ENCODE measurements at regions not wholly inside any gene's neighbourhood (a gene's known extent, or its start where the extent isn't known, plus 50 kb on each side); places are given as distances from the start of the nearest gene placed in this dataset.

GRCh38 chr7:17495655-17496394 is 197.4 kb downstream of the AHR start:
- TF ChIP-seq TAF1 (IDR thresholded peaks at IDR 0.05; ENCODE audit: low read depth) (no peak), SMC3 (conservative IDR thresholded peaks at IDR 0.05; ENCODE audit: poor library complexity) (no peak)
- Histone ChIP-seq H3K9me2 (ENCODE audit: insufficient read depth, low read length) (no peaks in the 10 kb centered on the region), H3K9me3 (ENCODE audit: low read length) (no peaks in the 10 kb centered on the region), H4K20me1 (ENCODE audit: insufficient read depth) (no peaks in the 10 kb centered on the region), H3K4me2 (ENCODE audit: low read length) (no peak overlapping the region), H3F3A (ENCODE audit: insufficient read depth, low read length, poor library complexity, severe bottlenecking) (no peaks in the 10 kb centered on the region), H3K79me2 (replicated peaks; ENCODE audit: insufficient read depth, low read length) (no peaks in the 10 kb centered on the region), H3K27me3 (ENCODE audit: insufficient read depth, low read depth, low read length) (no peaks in the 10 kb centered on the region), H3K4me3 (ENCODE audit: low read length) (no peak overlapping the region), H3K27ac (ENCODE audit: low read length) (no peak overlapping the region), H3K9ac (ENCODE audit: low read length) (no peak overlapping the region), H2AFZ (ENCODE audit: low read depth, low read length) (no peak overlapping the region), H3K36me3 (ENCODE audit: insufficient read depth, low read length) (no peaks in the 10 kb centered on the region)

GRCh38 chr7:17497136-17497535 is 198.7 kb downstream of the AHR start:
- no peaks in the 10 kb centered on the region for H3F3A ChIP-seq (ENCODE audit: insufficient read depth, low read length, poor library complexity, severe bottlenecking)
- no peak overlapping the region for H3K9ac ChIP-seq (ENCODE audit: low read length)
- H3K27ac ChIP-seq (ENCODE audit: low read length) = no peak overlapping the region
- no peak overlapping the region for H3K4me3 ChIP-seq (ENCODE audit: low read length)
- TF ChIP-seq REST (IDR thresholded peaks at IDR 0.05; ENCODE audit: borderline replicate concordance) (no peak), EZH2 (IDR thresholded peaks at IDR 0.05; ENCODE audit: borderline replicate concordance, insufficient read depth, low read length, poor library complexity, severe bottlenecking) (no peak), SMC3 (conservative IDR thresholded peaks at IDR 0.05; ENCODE audit: poor library complexity) (no peak), TAF1 (IDR thresholded peaks at IDR 0.05; ENCODE audit: low read depth) (no peak)
- H3K27me3 ChIP-seq (ENCODE audit: insufficient read depth, low read depth, low read length) = no peaks in the 10 kb centered on the region
- H2AFZ ChIP-seq (ENCODE audit: low read depth, low read length) = no peak overlapping the region
- H3K9me2 ChIP-seq (ENCODE audit: insufficient read depth, low read length) = no peaks in the 10 kb centered on the region
- H3K79me2 ChIP-seq (replicated peaks; ENCODE audit: insufficient read depth, low read length) = no peaks in the 10 kb centered on the region
- no peaks in the 10 kb centered on the region for H3K36me3 ChIP-seq (ENCODE audit: insufficient read depth, low read length)
- no peaks in the 10 kb centered on the region for H3K9me3 ChIP-seq (ENCODE audit: low read length)
- no peaks in the 10 kb centered on the region for H4K20me1 ChIP-seq (ENCODE audit: insufficient read depth)
- H3K4me2 ChIP-seq (ENCODE audit: low read length) = no peak overlapping the region

- Histone ChIP-seq H2AFZ (ENCODE audit: low read depth, low read length) (no peak overlapping the region), H3K4me2 (ENCODE audit: low read length) (no peak overlapping the region)
These were observed 199.2 kb downstream of the AHR start for GRCh38 chr7:17497549-17498167.

More at GRCh38 chr7:17497549-17498167, 199.2 kb downstream of the AHR start:
- no peak overlapping the region for H3K27ac ChIP-seq (ENCODE audit: low read length)
- H4K20me1 ChIP-seq (ENCODE audit: insufficient read depth) = no peaks in the 10 kb centered on the region
- H3K9me2 ChIP-seq (ENCODE audit: insufficient read depth, low read length) = no peaks in the 10 kb centered on the region
- H3K4me3 ChIP-seq (ENCODE audit: low read length) = no peak overlapping the region
- TF ChIP-seq EZH2 (IDR thresholded peaks at IDR 0.05; ENCODE audit: borderline replicate concordance, insufficient read depth, low read length, poor library complexity, severe bottlenecking) = no peak
- no peak for TF ChIP-seq REST (IDR thresholded peaks at IDR 0.05; ENCODE audit: borderline replicate concordance)
- TF ChIP-seq POLR2AphosphoS5 (IDR thresholded peaks at IDR 0.05) = no peak
- no peak for TF ChIP-seq MXI1 (conservative IDR thresholded peaks at IDR 0.05; ENCODE audit: poor library complexity, severe bottlenecking)
- H3F3A ChIP-seq (ENCODE audit: insufficient read depth, low read length, poor library complexity, severe bottlenecking) = no peaks in the 10 kb centered on the region
- no peak overlapping the region for H3K9ac ChIP-seq (ENCODE audit: low read length)
- H3K79me2 ChIP-seq (replicated peaks; ENCODE audit: insufficient read depth, low read length) = no peaks in the 10 kb centered on the region
- no peaks in the 10 kb centered on the region for H3K27me3 ChIP-seq (ENCODE audit: insufficient read depth, low read depth, low read length)
- H3K36me3 ChIP-seq (ENCODE audit: insufficient read depth, low read length) = no peaks in the 10 kb centered on the region
- no peaks in the 10 kb centered on the region for H3K9me3 ChIP-seq (ENCODE audit: low read length)
